Astrocyte of the spinal cord (primary cell): ENCODE measurements at regions not wholly inside any gene's neighbourhood (a gene's known extent, or its start where the extent isn't known, plus 50 kb on each side); places are given as distances from the start of the nearest gene placed in this dataset.

Experiments
- DNase-seq: peaks from one replicate; pipeline ENCODE4 v3.0.0; 2011; ENCODE audit warnings: low read depth, low spot score
- H3K4me3 ChIP-seq: 2 replicates; pipeline ENCODE4 v1.5.1; 2011; ENCODE audit warnings: low read depth, mild to moderate bottlenecking, low read length, moderate library complexity
- CTCF ChIP-seq: IDR thresholded peaks from 2 replicates; pipeline ENCODE4 v1.5.1; 2012; ENCODE audit warnings: low read depth, mild to moderate bottlenecking, low read length, inconsistent platforms
- in situ Hi-C: cut with HindIII; loops from 2 replicates; pipeline ENCODE4 v1.10.0; 2017; ENCODE audit warnings: low sequenced_read_pairs

DNA sequence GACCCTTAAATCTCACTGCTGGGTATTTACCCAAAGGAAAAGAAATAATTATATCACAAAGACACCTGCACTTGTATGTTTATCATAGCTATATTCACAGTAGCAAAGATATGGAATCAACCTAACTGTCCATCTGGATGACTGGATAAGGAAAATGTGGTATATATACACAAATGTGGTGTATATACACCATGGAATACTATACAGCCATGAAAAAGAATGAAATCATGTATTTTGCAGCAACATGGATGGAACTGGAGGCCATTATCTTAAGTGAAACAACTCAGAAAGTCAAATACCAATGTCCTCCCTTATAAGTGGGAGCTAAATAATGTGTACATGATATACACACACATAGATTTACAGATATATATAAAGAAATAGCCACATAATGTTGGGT is 168.2 kb downstream of the SH2D4B start:
- TF ChIP-seq CTCF, result no peak
- no peak overlapping the region for H3K4me3 ChIP-seq
- no peak for DNase-seq
- in situ Hi-C loops, result no loop called here

DNA sequence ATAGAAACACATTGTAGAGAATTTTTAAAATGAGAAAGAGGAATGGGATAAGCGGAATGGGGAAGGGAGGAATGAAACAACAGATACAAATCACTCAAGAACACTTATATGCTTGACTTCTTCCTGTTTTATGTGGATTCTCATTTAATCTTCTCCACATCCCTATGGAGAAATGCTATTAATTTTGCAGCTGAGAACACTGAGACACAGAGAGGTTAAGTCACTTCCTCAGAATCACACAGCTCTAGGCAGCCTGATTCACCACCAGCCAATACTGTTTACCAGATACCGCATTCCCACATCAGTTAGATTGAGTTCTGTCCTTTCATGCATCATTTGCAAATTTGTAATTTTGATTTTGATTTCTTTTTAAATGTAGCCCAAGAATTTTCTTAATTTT is 170.5 kb downstream of the SH2D4B start:
- no peak for DNase-seq
- TF ChIP-seq CTCF, result no peak
- in situ Hi-C loops, result no loop called here
- H3K4me3 ChIP-seq, result no peak overlapping the region

DNA sequence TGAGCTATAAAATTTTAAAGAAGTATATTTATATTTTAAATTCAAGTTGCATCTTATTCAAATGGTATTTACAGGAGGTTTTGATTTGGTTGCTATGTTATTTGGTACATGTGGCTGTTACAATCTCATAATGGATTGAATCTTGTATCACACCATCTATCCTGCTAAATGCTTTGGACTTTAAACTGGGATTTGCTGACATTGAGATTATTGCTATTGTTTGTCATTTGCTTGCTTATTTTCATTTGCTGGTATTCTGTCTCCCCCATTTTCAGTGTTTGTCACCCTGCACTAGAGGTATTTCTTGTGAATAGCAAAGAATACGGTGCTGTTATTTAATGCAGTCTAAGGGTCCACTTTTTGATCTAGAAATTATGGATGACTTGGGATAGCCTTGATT is 171.1 kb downstream of the SH2D4B start:
- H3K4me3 ChIP-seq, result no peak overlapping the region
- DNase-seq, result no peak
- in situ Hi-C loops, result no loop called here
- TF ChIP-seq CTCF, result no peak

- no peak overlapping the region for H3K4me3 ChIP-seq
- in situ Hi-C loops, result no loop called here
- DNase-seq, result no peak
- no peak for TF ChIP-seq CTCF
These were observed 172.2 kb downstream of the SH2D4B start for GRCh38 chr10:80709866-80710265.

DNA sequence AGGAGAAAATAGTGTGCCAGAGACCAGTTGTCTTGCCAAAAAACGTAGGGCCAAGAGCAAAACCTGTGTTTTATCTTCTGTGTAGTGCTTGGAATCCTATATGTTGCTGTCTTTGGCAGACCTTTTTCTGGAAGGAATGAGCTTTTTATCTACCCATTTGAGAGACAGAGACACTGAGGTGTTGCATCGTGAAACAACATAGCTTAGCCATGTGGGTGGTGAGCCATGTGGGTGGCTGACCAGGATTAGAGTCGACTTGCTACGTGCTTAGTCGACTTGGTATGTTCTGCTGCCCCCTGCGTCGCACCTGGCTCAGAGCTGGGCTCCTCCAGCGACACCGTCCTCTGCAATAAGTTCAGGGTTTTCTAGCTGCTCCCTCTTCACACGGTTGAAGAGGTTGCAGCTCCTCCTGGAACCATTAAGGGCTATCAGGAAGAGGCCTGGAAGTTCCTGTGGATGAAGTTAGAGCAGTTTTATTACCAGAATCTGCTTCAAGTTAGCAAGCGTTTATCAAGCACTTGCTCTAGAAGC is 175.8 kb downstream of the SH2D4B start:
- in situ Hi-C loops, result no loop called here
- DNase-seq, result no peak
- H3K4me3 ChIP-seq, result no peak overlapping the region
- TF ChIP-seq CTCF, result no peak

GRCh38 chr10:80714566-80714965 is 176.9 kb downstream of the SH2D4B start:
- no peak for TF ChIP-seq CTCF
- DNase-seq, result no peak
- in situ Hi-C loops, result no loop called here
- no peak overlapping the region for H3K4me3 ChIP-seq

- in situ Hi-C loops, result no loop called here
- TF ChIP-seq CTCF, result no peak
- no peak for DNase-seq
- H3K4me3 ChIP-seq, result no peak overlapping the region
These were observed 180.3 kb downstream of the SH2D4B start for GRCh38 chr10:80718024-80718423.
